ENCODE measurements at regions not wholly inside any gene's neighbourhood (a gene's known extent, or its start where the extent isn't known, plus 50 kb on each side); places are given as distances from the start of the nearest gene placed in this dataset.

- no peak for TF ChIP-seq CTCF (IDR thresholded peaks at IDR 0.05)
- Mint-ChIP-seq H3K4me1 (no peaks in the 10 kb centered on the region), H3K27me3 (ENCODE audit: low read depth in 2 of 2) (no peaks in the 10 kb centered on the region), H3K36me3 (no peaks in the 10 kb centered on the region), H3K4me3 (no peak overlapping the region), H3K27ac (no peak overlapping the region), H3K9me3 (peaks cover 18 to 34% of the 10 kb centered on the region in 2 donors)
- 80% methylated on average over 11 of the region's 11 CpGs for WGBS (ENCODE audit: insufficient coverage)
- Histone ChIP-seq H3K27ac (ENCODE audit: low read length) (no peak overlapping the region), H3K4me1 (ENCODE audit: control insufficient read depth, insufficient read depth, low read length) (no peaks in the 10 kb centered on the region), H3K36me3 (ENCODE audit: control insufficient read depth, insufficient read depth, low read length) (no peaks in the 10 kb centered on the region), H3K27me3 (ENCODE audit: control insufficient read depth, insufficient read depth, low read length) (no peaks in the 10 kb centered on the region), H3K4me3 (ENCODE audit: low read length) (no peak overlapping the region), H3K9me3 (ENCODE audit: control insufficient read depth, insufficient read depth, low read length) (peaks cover 13% of the 10 kb centered on the region)
- no peak for DNase-seq
- intact Hi-C loops (cut with micrococcal nuclease) = no loop called here
- no peak for ATAC-seq
Observed at GRCh38 chr7:67788669-67789068, 792.0 kb downstream of the TYW1 start.

- Mint-ChIP-seq H3K9me3 (peaks cover 18 to 34% of the 10 kb centered on the region in 2 donors), H3K4me1 (no peaks in the 10 kb centered on the region), H3K4me3 (no peak overlapping the region), H3K36me3 (no peaks in the 10 kb centered on the region), H3K27me3 (ENCODE audit: low read depth in 2 of 2) (no peaks in the 10 kb centered on the region), H3K27ac (no peak overlapping the region)
- Histone ChIP-seq H3K4me3 (ENCODE audit: low read length) (no peak overlapping the region), H3K4me1 (ENCODE audit: control insufficient read depth, insufficient read depth, low read length) (no peaks in the 10 kb centered on the region), H3K9me3 (ENCODE audit: control insufficient read depth, insufficient read depth, low read length) (peaks cover 13% of the 10 kb centered on the region), H3K36me3 (ENCODE audit: control insufficient read depth, insufficient read depth, low read length) (no peaks in the 10 kb centered on the region), H3K27me3 (ENCODE audit: control insufficient read depth, insufficient read depth, low read length) (no peaks in the 10 kb centered on the region), H3K27ac (ENCODE audit: low read length) (no peak overlapping the region)
- WGBS (ENCODE audit: insufficient coverage) = 87% methylated on average over 3 of the region's 3 CpGs
- intact Hi-C loops (cut with micrococcal nuclease) = no loop called here
- no peak for TF ChIP-seq CTCF (IDR thresholded peaks at IDR 0.05)
- no peak for ATAC-seq
- DNase-seq = no peak
Observed at GRCh38 chr7:67791918-67792317, 795.3 kb downstream of the TYW1 start.

- DNase-seq (no peak), ATAC-seq (no peak)
- Histone ChIP-seq H3K4me3 (ENCODE audit: low read length) (no peak overlapping the region), H3K27ac (ENCODE audit: low read length) (no peak overlapping the region), H3K9me3 (ENCODE audit: control insufficient read depth, insufficient read depth, low read length) (peaks cover 13% of the 10 kb centered on the region), H3K36me3 (ENCODE audit: control insufficient read depth, insufficient read depth, low read length) (no peaks in the 10 kb centered on the region), H3K4me1 (ENCODE audit: control insufficient read depth, insufficient read depth, low read length) (no peaks in the 10 kb centered on the region), H3K27me3 (ENCODE audit: control insufficient read depth, insufficient read depth, low read length) (no peaks in the 10 kb centered on the region)
- H3K36me3 Mint-ChIP-seq = no peaks in the 10 kb centered on the region
- peaks cover 19 to 33% of the 10 kb centered on the region in 2 donors for H3K9me3 Mint-ChIP-seq
- H3K27ac Mint-ChIP-seq = no peak overlapping the region
- no peak overlapping the region for H3K4me3 Mint-ChIP-seq
- no peaks in the 10 kb centered on the region for H3K27me3 Mint-ChIP-seq (ENCODE audit: low read depth in 2 of 2)
- intact Hi-C loops (cut with micrococcal nuclease) = no loop called here
- WGBS (ENCODE audit: insufficient coverage) = no CpG with 5 or more reads among the region's 2 CpGs
- H3K4me1 Mint-ChIP-seq = no peaks in the 10 kb centered on the region
- TF ChIP-seq CTCF (IDR thresholded peaks at IDR 0.05) = no peak
Observed at GRCh38 chr7:67794544-67794943, 797.9 kb downstream of the TYW1 start.

GRCh38 chr7:67803789-67804188 lies 807.2 kb downstream of the TYW1 start:
- H3K36me3 ChIP-seq (ENCODE audit: control insufficient read depth, insufficient read depth, low read length) = no peaks in the 10 kb centered on the region
- TF ChIP-seq CTCF (IDR thresholded peaks at IDR 0.05) = no peak
- no peak overlapping the region for H3K27ac Mint-ChIP-seq

More at GRCh38 chr7:67803789-67804188, 807.2 kb downstream of the TYW1 start:
- ATAC-seq (no peak), DNase-seq (no peak)
- no peak overlapping the region for H3K4me3 Mint-ChIP-seq
- Histone ChIP-seq H3K27ac (ENCODE audit: low read length) (no peak overlapping the region), H3K9me3 (ENCODE audit: control insufficient read depth, insufficient read depth, low read length) (peaks cover 16% of the 10 kb centered on the region), H3K4me3 (ENCODE audit: low read length) (no peak overlapping the region), H3K27me3 (ENCODE audit: control insufficient read depth, insufficient read depth, low read length) (no peaks in the 10 kb centered on the region), H3K4me1 (ENCODE audit: control insufficient read depth, insufficient read depth, low read length) (no peaks in the 10 kb centered on the region)
- intact Hi-C loops (cut with micrococcal nuclease) = no loop called here
- H3K27me3 Mint-ChIP-seq (ENCODE audit: low read depth in 2 of 2) = no peaks in the 10 kb centered on the region
- H3K36me3 Mint-ChIP-seq = no peaks in the 10 kb centered on the region
- H3K9me3 Mint-ChIP-seq = peaks cover 12 to 18% of the 10 kb centered on the region in 2 donors
- no peaks in the 10 kb centered on the region for H3K4me1 Mint-ChIP-seq
- 90% methylated on average over 8 of the region's 8 CpGs for WGBS (ENCODE audit: insufficient coverage)

Data from natural killer cell (primary cell).